Karpas-422 (cell line): ENCODE measurements at regions not wholly inside any gene's neighbourhood (a gene's known extent, or its start where the extent isn't known, plus 50 kb on each side); places are given as distances from the start of the nearest gene placed in this dataset.

ENCODE experiments used
- DNase-seq: peaks from one replicate; pipeline ENCODE4 v3.0.0-alpha.2; 2015
- H2AFZ ChIP-seq: fragments of 200-600 bp; sonication (generic); 2 replicates; pipeline ENCODE4 v1.6.1; 2014; ENCODE audit warnings: antibody characterized with exemption, low read length, mixed read lengths
- H3K27ac ChIP-seq: fragments of 200-600 bp; sonication (generic); 2 replicates; pipeline ENCODE4 v1.5.1; 2014; ENCODE audit warnings: mild to moderate bottlenecking, low read length, moderate library complexity
- H3K27me3 ChIP-seq: fragments of 200-600 bp; sonication (generic); 2 replicates; pipeline ENCODE4 v1.6.1; 2014; ENCODE audit warnings: low read length, mixed read lengths
- H3K36me3 ChIP-seq: fragments of 200-600 bp; sonication (generic); 2 replicates; pipeline ENCODE4 v1.6.1; 2014; ENCODE audit warnings: low read length, mixed read lengths; ENCODE audit not compliant: insufficient read depth
- H3K4me1 ChIP-seq: fragments of 200-600 bp; sonication (generic); 2 replicates; pipeline ENCODE4 v1.6.1; 2014; ENCODE audit warnings: mild to moderate bottlenecking, low read length, mixed read lengths
- H3K4me2 ChIP-seq: fragments of 200-600 bp; sonication (generic); 2 replicates; pipeline ENCODE4 v1.6.1; 2014; ENCODE audit warnings: low read length, low read depth, mild to moderate bottlenecking; ENCODE audit not compliant: poor library complexity, severe bottlenecking
- H3K4me3 ChIP-seq: fragments of 200-600 bp; sonication (generic); 2 replicates; pipeline ENCODE4 v1.5.1; 2014; ENCODE audit warnings: mild to moderate bottlenecking, antibody characterized with exemption, low read length, mixed read lengths
- H3K79me2 ChIP-seq: fragments of 200-600 bp; sonication (generic); 2 replicates; pipeline ENCODE4 v1.6.1; 2014; ENCODE audit warnings: mild to moderate bottlenecking, low read length, mixed read lengths
- H3K9ac ChIP-seq: fragments of 200-600 bp; sonication (generic); 2 replicates; pipeline ENCODE4 v1.6.0; 2014; ENCODE audit warnings: low read length
- H3K9me2 ChIP-seq: fragments of 200-600 bp; sonication (generic), shearing (Covaris generic); replicated peaks from 2 replicates; pipeline ENCODE4 v1.6.0; 2014; ENCODE audit warnings: mild to moderate bottlenecking, low read length, moderate library complexity; ENCODE audit not compliant: insufficient read depth
- H3K9me3 ChIP-seq: fragments of 300-700, 200-600 bp; sonication (generic); 2 replicates; pipeline ENCODE4 v1.6.1; 2014; ENCODE audit warnings: low read length, mixed read lengths
- H4K20me1 ChIP-seq: fragments of 200-600 bp; sonication (generic); 2 replicates; pipeline ENCODE4 v1.6.1; 2014; ENCODE audit warnings: mild to moderate bottlenecking, antibody characterized with exemption, low read length, low read depth; ENCODE audit not compliant: insufficient read depth

DNA sequence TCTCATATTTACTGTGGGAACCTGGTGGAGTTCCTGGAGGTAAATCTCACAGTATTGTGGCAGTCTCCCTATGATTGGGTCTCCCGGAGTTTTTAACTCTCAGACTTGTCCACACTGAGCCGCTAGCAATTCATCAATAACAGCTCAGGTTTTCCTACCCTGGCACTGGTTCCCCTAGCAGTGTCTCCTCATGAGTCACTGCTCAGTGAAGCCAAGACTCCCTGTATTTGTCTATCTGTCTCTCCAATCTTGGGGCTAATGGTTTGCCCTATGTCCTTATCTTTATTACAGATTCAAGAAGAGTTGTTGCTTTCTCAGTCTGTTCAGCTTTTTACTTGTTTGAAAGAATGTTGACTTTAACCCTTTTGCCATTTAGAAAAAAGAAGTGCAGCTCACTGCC is 176.7 kb upstream of the FGF10 start:
- Histone ChIP-seq H3K4me2 (no peak overlapping the region), H3K9me2 (no peaks in the 10 kb centered on the region), H3K4me1 (no peaks in the 10 kb centered on the region), H3K9ac (no peak overlapping the region), H3K27ac (no peak overlapping the region), H3K4me3 (no peak overlapping the region), H2AFZ (no peak overlapping the region), H3K9me3 (no peaks in the 10 kb centered on the region), H3K79me2 (no peaks in the 10 kb centered on the region), H3K27me3 (no peaks in the 10 kb centered on the region), H4K20me1 (no peaks in the 10 kb centered on the region), H3K36me3 (no peaks in the 10 kb centered on the region)
- no peak for DNase-seq

DNA sequence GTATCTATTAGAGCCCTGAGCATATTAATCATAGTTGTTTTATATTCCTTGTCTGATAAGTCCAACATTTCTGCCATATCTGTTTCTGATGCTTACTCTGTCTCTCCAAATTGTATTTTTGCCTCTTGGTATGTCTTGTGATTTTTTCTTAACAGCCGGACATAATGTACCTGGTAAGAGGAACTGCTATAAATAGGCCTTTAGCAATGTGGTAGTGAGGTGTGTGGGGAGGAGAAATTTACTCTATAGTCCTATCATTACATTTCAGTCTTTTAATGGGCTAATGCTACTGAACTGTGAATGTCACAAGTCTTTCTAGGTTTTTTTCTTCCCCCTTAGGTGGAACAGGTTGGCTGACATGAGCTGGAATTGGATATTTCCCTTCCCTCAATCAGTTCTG is 176.1 kb upstream of the FGF10 start:
- H2AFZ ChIP-seq: no peak overlapping the region
- H3K9ac ChIP-seq: no peak overlapping the region
- no peaks in the 10 kb centered on the region for H3K27me3 ChIP-seq
- H3K9me3 ChIP-seq: no peaks in the 10 kb centered on the region
- no peaks in the 10 kb centered on the region for H3K4me1 ChIP-seq
- no peak for DNase-seq
- H4K20me1 ChIP-seq: no peaks in the 10 kb centered on the region
- no peaks in the 10 kb centered on the region for H3K9me2 ChIP-seq
- H3K4me2 ChIP-seq: no peak overlapping the region
- H3K4me3 ChIP-seq: no peak overlapping the region
- no peaks in the 10 kb centered on the region for H3K36me3 ChIP-seq
- H3K79me2 ChIP-seq: no peaks in the 10 kb centered on the region
- no peak overlapping the region for H3K27ac ChIP-seq

DNA sequence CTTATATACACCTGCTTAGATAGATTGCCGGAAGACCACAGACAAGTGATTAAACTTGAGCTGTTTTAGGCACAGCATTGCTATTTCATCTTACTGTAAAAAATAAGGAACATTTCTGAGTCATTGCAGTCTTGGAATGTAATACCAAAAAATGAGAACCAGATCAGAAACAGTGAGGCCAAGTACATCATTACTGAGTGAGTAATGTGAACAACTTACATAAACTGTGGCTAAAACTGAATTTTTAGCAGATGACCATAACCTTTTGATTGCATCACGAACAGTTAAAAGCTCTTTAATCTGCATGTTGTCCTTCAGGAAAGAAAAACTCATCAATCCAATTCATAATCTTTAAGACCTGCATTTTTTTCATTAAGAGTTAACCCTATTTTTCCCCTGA is 157.1 kb upstream of the FGF10 start:
- Histone ChIP-seq H4K20me1 (no peaks in the 10 kb centered on the region), H3K9me2 (no peaks in the 10 kb centered on the region), H3K79me2 (no peaks in the 10 kb centered on the region), H3K27me3 (no peaks in the 10 kb centered on the region), H3K36me3 (no peaks in the 10 kb centered on the region), H3K4me1 (no peaks in the 10 kb centered on the region), H3K27ac (no peak overlapping the region), H3K4me3 (no peak overlapping the region), H3K9me3 (no peaks in the 10 kb centered on the region), H3K4me2 (no peak overlapping the region), H3K9ac (no peak overlapping the region), H2AFZ (no peak overlapping the region)
- DNase-seq: no peak

DNA sequence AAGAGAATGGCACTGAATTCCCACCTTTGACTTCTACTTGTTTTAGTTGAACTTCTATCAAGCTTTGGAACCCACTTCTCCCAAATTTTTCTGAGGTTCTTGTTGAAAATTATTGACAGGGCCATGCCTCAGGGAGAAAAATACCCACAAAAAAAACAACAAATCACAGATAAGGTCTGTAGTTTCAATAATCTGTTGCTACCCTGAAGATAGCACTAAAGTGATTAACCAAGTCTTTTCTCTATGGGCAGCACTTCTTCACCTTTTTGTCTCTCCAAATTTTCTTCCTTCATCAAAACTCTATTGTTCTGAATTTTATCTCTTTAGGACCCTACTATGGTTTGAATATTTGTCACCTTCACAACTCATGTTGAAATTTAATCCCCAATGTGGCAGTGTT is 154.3 kb upstream of the FGF10 start:
- Histone ChIP-seq H3K36me3 (no peaks in the 10 kb centered on the region), H3K4me3 (no peak overlapping the region), H3K4me2 (no peak overlapping the region), H4K20me1 (no peaks in the 10 kb centered on the region), H3K4me1 (no peaks in the 10 kb centered on the region), H3K9ac (no peak overlapping the region), H3K27me3 (no peaks in the 10 kb centered on the region), H3K27ac (no peak overlapping the region), H2AFZ (no peak overlapping the region), H3K9me2 (no peaks in the 10 kb centered on the region), H3K79me2 (no peaks in the 10 kb centered on the region), H3K9me3 (no peaks in the 10 kb centered on the region)
- DNase-seq: no peak

DNA sequence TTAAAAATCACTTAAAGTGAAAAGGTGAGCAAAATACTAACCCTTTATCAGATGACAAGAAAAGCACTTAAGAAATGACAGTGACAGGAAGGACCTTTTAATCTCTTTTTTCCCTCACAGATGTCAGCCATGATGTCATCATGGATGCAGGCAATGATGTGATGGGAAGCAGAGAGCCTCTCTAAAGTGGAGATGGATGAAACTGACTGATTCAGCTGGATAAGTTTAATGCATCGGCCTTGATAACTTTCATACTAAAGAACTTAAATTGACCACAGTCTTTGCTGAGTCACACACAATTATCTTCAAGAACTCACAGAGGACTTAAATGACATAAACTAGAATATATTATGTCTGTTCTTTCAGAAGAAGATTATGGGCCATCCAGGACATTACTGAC is 153.2 kb upstream of the FGF10 start:
- Histone ChIP-seq H3K36me3 (no peaks in the 10 kb centered on the region), H3K27ac (no peak overlapping the region), H3K79me2 (no peaks in the 10 kb centered on the region), H2AFZ (no peak overlapping the region), H4K20me1 (no peaks in the 10 kb centered on the region), H3K9me3 (no peaks in the 10 kb centered on the region), H3K4me2 (no peak overlapping the region), H3K4me3 (no peak overlapping the region), H3K9me2 (no peaks in the 10 kb centered on the region), H3K4me1 (no peaks in the 10 kb centered on the region), H3K9ac (no peak overlapping the region), H3K27me3 (no peaks in the 10 kb centered on the region)
- DNase-seq: no peak

DNA sequence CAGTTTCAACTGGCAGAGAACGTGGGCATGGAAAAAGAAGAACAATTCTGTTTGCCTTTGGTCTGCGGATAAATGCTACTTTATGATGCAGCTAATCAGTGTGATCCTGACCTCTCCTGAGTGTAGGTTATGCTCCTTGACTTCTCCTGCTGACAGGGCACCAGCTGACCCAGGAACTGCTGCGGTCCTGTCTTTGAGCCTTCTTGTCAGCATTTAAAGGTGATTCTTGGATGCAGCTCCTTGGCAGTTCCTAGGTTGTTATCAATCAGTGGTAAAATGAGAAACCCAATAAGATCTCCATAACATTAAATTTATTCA is 150.3 kb upstream of the FGF10 start:
- Histone ChIP-seq H4K20me1 (no peaks in the 10 kb centered on the region), H3K27me3 (no peaks in the 10 kb centered on the region), H3K27ac (no peak overlapping the region), H3K4me3 (no peak overlapping the region), H3K9ac (no peak overlapping the region), H3K4me2 (no peak overlapping the region), H3K79me2 (no peaks in the 10 kb centered on the region), H3K9me3 (no peaks in the 10 kb centered on the region), H3K36me3 (no peaks in the 10 kb centered on the region), H2AFZ (no peak overlapping the region), H3K9me2 (no peaks in the 10 kb centered on the region), H3K4me1 (no peaks in the 10 kb centered on the region)
- no peak for DNase-seq

DNA sequence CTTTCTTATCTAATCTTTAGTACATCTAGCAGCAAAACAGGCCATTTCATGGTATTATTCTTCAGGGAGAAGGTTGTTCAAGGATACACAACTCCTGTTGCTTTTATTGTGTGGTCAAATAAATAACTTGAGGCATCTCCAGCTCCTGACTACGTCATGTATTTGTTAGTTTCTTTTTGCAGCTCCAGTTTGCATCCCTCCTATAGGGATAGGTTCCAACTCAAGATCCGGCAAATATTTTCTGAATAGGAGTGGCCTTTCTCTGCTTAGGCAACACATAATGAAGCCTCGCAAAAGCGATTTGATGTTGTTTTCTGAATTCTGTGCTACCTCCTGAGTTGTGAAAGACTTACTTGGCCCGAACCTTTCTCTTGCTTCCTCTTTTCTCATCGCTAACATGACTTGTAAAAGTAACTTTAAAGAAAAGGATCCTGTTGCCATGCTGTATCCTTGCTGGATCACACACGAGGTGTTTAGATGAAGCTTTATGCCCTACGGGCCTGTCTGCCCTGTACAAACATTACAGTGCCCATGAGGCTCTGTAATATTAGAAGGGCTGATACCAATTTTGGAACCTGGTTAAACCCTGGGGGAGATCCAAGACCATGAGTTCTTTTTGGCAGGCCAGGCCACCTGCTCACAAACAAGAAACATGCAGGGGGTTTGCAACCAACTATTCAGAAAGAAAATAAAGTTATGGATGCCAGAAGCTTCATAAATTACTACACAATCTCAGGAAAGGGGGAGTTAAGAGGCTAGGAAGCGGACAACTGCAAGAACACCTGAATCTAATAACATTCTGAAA is 149.8 kb upstream of the FGF10 start:
- Histone ChIP-seq H3K4me1 (no peaks in the 10 kb centered on the region), H3K4me3 (no peak overlapping the region), H3K4me2 (no peak overlapping the region), H3K36me3 (no peaks in the 10 kb centered on the region), H4K20me1 (no peaks in the 10 kb centered on the region), H2AFZ (no peak overlapping the region), H3K9me2 (no peaks in the 10 kb centered on the region), H3K9me3 (no peaks in the 10 kb centered on the region), H3K27ac (no peak overlapping the region), H3K27me3 (no peaks in the 10 kb centered on the region), H3K9ac (no peak overlapping the region), H3K79me2 (no peaks in the 10 kb centered on the region)
- DNase-seq: no peak

DNA sequence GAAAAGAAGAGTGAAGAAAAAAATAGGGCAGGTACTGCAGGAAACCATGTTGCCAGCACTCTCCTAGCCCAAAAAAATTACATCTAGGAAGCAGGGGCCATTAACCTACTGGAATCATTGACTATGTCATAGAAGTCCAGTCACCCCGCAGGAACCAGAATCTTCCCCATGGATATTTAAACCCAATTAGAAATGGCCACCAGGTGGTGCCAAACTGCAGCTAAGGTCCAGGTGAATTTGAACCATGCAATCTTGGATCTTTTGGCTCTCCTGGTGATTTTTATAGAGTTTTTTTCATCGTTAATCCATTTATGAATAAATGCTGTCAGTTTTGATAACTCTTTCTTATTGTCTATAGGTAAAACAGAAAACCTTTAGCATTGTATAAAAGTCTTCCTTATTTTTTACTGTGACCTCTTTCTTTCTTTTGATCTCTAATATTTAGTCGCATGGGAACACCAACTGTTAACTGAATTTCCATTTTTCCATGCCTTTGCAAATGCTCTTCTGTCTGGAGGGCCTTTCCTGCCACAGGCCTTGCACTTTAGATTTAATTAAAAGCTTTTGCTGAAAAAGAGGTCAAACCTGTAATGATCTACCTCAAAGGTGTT is 147.5 kb upstream of the FGF10 start:
- Histone ChIP-seq H2AFZ (no peak overlapping the region), H3K9me3 (no peaks in the 10 kb centered on the region), H3K4me2 (no peak overlapping the region), H4K20me1 (no peaks in the 10 kb centered on the region), H3K27ac (no peak overlapping the region), H3K36me3 (no peaks in the 10 kb centered on the region), H3K79me2 (no peaks in the 10 kb centered on the region), H3K4me3 (no peak overlapping the region), H3K4me1 (no peaks in the 10 kb centered on the region), H3K9ac (no peak overlapping the region), H3K9me2 (no peaks in the 10 kb centered on the region), H3K27me3 (no peaks in the 10 kb centered on the region)
- DNase-seq: peak; percentile 74
